H9 (cell line): ENCODE measurements at regions not wholly inside any gene's neighbourhood (a gene's known extent, or its start where the extent isn't known, plus 50 kb on each side); places are given as distances from the start of the nearest gene placed in this dataset.

ENCODE experiments used
- DNase-seq: peaks from one replicate; pipeline ENCODE4 v3.0.0-alpha.2; 2017
- H2AFZ ChIP-seq: one replicate; pipeline ENCODE4 v1.6.1; 2013; ENCODE audit warnings: mild to moderate bottlenecking, low read length, control low read depth, moderate library complexity
- H2AK5ac ChIP-seq: 2 replicates; pipeline ENCODE4 v1.6.1; 2013; ENCODE audit warnings: low read length, control low read depth, mixed read lengths; ENCODE audit not compliant: insufficient read length
- H2BK120ac ChIP-seq: one replicate; pipeline ENCODE4 v1.6.1; 2013; ENCODE audit warnings: low read depth, mild to moderate bottlenecking, low read length, control low read depth, inconsistent platforms; ENCODE audit not compliant: poor library complexity, severe bottlenecking
- H2BK12ac ChIP-seq: 2 replicates; pipeline ENCODE4 v1.6.1; 2013; ENCODE audit warnings: low read length, control low read depth, mixed read lengths, low read depth; ENCODE audit not compliant: insufficient read length
- H2BK15ac ChIP-seq: 2 replicates; pipeline ENCODE4 v1.6.1; 2013; ENCODE audit warnings: low read depth, low read length, control low read depth
- H2BK20ac ChIP-seq: one replicate; pipeline ENCODE4 v1.6.1; 2013; ENCODE audit warnings: low read depth, mild to moderate bottlenecking, low read length, control low read depth, inconsistent platforms; ENCODE audit not compliant: poor library complexity, severe bottlenecking
- H2BK5ac ChIP-seq: 2 replicates; pipeline ENCODE4 v1.6.1; 2013; ENCODE audit warnings: low read length, control low read depth, mixed read lengths; ENCODE audit not compliant: insufficient read length
- H3K14ac ChIP-seq: 2 replicates; pipeline ENCODE4 v1.6.1; 2013; ENCODE audit warnings: low read length, control low read depth; ENCODE audit not compliant: insufficient read depth
- H3K18ac ChIP-seq: 2 replicates; pipeline ENCODE4 v1.6.1; 2013; ENCODE audit warnings: low read depth, mild to moderate bottlenecking, mixed read lengths, low read length, control low read depth; ENCODE audit not compliant: insufficient read length
- H3K23ac ChIP-seq: 2 replicates; pipeline ENCODE4 v1.6.1; 2013; ENCODE audit warnings: low read length, control low read depth, mixed read lengths, low read depth; ENCODE audit not compliant: insufficient read length
- H3K23me2 ChIP-seq: 2 replicates; pipeline ENCODE4 v1.6.1; 2013; ENCODE audit warnings: low read depth, mild to moderate bottlenecking, mixed read lengths, low read length, control low read depth; ENCODE audit not compliant: insufficient read length, poor library complexity, severe bottlenecking
- H3K27ac ChIP-seq: 2 replicates; pipeline ENCODE4 v1.5.1; 2013; ENCODE audit warnings: low read length, control low read depth, mixed read lengths, low read depth; ENCODE audit not compliant: insufficient read length
- H3K27me3 ChIP-seq: 2 replicates; pipeline ENCODE4 v1.6.1; 2013; ENCODE audit warnings: low read length, control low read depth, inconsistent platforms; ENCODE audit not compliant: insufficient read depth
- H3K4ac ChIP-seq: 2 replicates; pipeline ENCODE4 v1.6.1; 2013; ENCODE audit warnings: low read depth, mild to moderate bottlenecking, control low read depth, inconsistent platforms, low read length, moderate library complexity
- H3K4me1 ChIP-seq: 2 replicates; pipeline ENCODE4 v1.6.1; 2013; ENCODE audit warnings: low read length, control low read depth, inconsistent platforms; ENCODE audit not compliant: insufficient read depth
- H3K4me2 ChIP-seq: 2 replicates; pipeline ENCODE4 v1.6.1; 2013; ENCODE audit warnings: low read length, control low read depth, mixed read lengths; ENCODE audit not compliant: insufficient read length, insufficient read depth
- H3K56ac ChIP-seq: 2 replicates; pipeline ENCODE4 v1.6.1; 2013; ENCODE audit warnings: low read depth, mild to moderate bottlenecking, mixed read lengths, low read length, control low read depth; ENCODE audit not compliant: insufficient read length
- H3K79me1 ChIP-seq: 2 replicates; pipeline ENCODE4 v1.6.1; 2013; ENCODE audit warnings: low read depth, mild to moderate bottlenecking, moderate library complexity, low read length, control low read depth, inconsistent platforms; ENCODE audit not compliant: insufficient read depth, poor library complexity, severe bottlenecking
- H3K79me2 ChIP-seq: 2 replicates; pipeline ENCODE4 v1.6.1; 2013; ENCODE audit warnings: low read length, control low read depth, inconsistent platforms; ENCODE audit not compliant: insufficient read depth
- H3K9ac ChIP-seq: 2 replicates; pipeline ENCODE4 v1.6.1; 2013; ENCODE audit warnings: low read length, control low read depth, mixed read lengths; ENCODE audit not compliant: insufficient read length; ENCODE audit errors: extremely low read depth
- H3K9me3 ChIP-seq: one replicate; pipeline ENCODE4 v1.6.1; 2013; ENCODE audit warnings: low read depth, low read length, inconsistent platforms; ENCODE audit not compliant: control insufficient read depth
- H3T11ph ChIP-seq: one replicate; pipeline ENCODE4 v1.6.1; 2013; ENCODE audit warnings: mild to moderate bottlenecking, low read length, control low read depth, inconsistent platforms
- H4K20me1 ChIP-seq: one replicate; pipeline ENCODE4 v1.6.1; 2013; ENCODE audit not compliant: control insufficient read depth, insufficient read length, insufficient read depth
- H4K5ac ChIP-seq: 2 replicates; pipeline ENCODE4 v1.6.1; 2013; ENCODE audit warnings: low read depth, mild to moderate bottlenecking, mixed read lengths, low read length, control low read depth; ENCODE audit not compliant: insufficient read length
- H4K8ac ChIP-seq: replicated peaks from 2 replicates; pipeline ENCODE4 v1.6.1; 2013; ENCODE audit warnings: low read length, control low read depth, mixed read lengths, low read depth; ENCODE audit not compliant: insufficient read length
- H4K91ac ChIP-seq: 2 replicates; pipeline ENCODE4 v1.6.1; 2013; ENCODE audit warnings: low read depth, mild to moderate bottlenecking, moderate library complexity, mixed read lengths, low read length, control low read depth; ENCODE audit not compliant: insufficient read length
- H3K27ac Mint-ChIP-seq, 3 experiments: 2 replicates in 2 of 3; 3 replicates in 1 of 3; pipeline ENCODE4 v1.8.0; 2020 to 2021; ENCODE audit warnings: mixed read lengths in 3 of 3, mild to moderate bottlenecking in 1 of 3, moderate library complexity in 1 of 3
- H3K27me3 Mint-ChIP-seq: 2 replicates; pipeline ENCODE4 v1.8.0; 2021; ENCODE audit warnings: low read depth, mild to moderate bottlenecking, moderate library complexity, mixed read lengths
- H3K36me3 Mint-ChIP-seq, 3 experiments: 2 replicates in 2 of 3; 3 replicates in 1 of 3; pipeline ENCODE4 v1.8.0; 2020 to 2021; ENCODE audit warnings: low read depth in 3 of 3, mixed read lengths in 3 of 3; ENCODE audit not compliant: insufficient read depth in 1 of 3
- H3K4me1 Mint-ChIP-seq, 2 experiments: 2 replicates each; pipeline ENCODE4 v1.8.0; 2020; ENCODE audit warnings: mixed read lengths in 2 of 2
- H3K4me3 Mint-ChIP-seq, 2 experiments: 2 replicates in 1 of 2; 3 replicates in 1 of 2; pipeline ENCODE4 v1.8.0; 2020 to 2021; ENCODE audit warnings: mild to moderate bottlenecking in 2 of 2, mixed read lengths in 2 of 2, moderate library complexity in 1 of 2
- H3K9me3 Mint-ChIP-seq, 2 experiments: 2 replicates in 1 of 2; 3 replicates in 1 of 2; pipeline ENCODE4 v1.8.0; 2020; ENCODE audit warnings: mild to moderate bottlenecking in 2 of 2, mixed read lengths in 2 of 2, moderate library complexity in 1 of 2
- CTCF ChIP-seq: fragments of 200-600 bp; sonication (generic); conservative IDR thresholded peaks from 3 replicates; pipeline ENCODE4 v1.8.0; 2021; ENCODE audit warnings: antibody characterized with exemption, mild to moderate bottlenecking
- WGBS: extraction: QIAGEN DNeasy Blood & Tissue Kit; methylation state at CpG from one replicate; pipeline ENCODE4 v1.1.7; 2013; ENCODE audit warnings: missing lambda C conversion rate, low lambda C conversion rate, mixed read lengths; ENCODE audit not compliant: insufficient read length; ENCODE audit errors: extremely low coverage; 5-methylcytosine and 5-hydroxymethylcytosine counted together

DNA sequence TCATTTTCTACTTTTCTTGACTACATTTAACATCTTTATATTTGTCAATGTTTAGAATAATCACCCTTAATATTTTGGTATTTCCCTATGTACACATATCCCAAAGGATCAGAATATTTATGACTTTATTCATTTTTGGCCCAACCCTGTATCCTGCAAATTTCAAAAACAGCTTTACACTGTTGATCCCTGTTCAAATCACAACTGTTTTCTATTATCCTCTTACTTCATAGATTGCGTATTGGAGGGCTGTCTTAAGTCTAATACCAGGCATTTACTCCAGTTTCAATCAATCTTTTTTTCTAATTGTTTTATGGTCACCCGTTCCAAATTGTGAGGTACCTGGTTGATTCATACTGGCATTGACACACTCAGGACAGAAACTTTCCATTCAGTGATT lies 107.9 kb downstream of the RPL22L1 start:
- no CpG with 5 or more reads among the region's 2 CpGs for WGBS

More for the DNA sequence above, 107.9 kb downstream of the RPL22L1 start:
- no peak overlapping the region for H3K14ac ChIP-seq
- no peak overlapping the region for H3K18ac ChIP-seq
- no peak for DNase-seq
- H3K4me2 ChIP-seq: no peak overlapping the region
- no peak overlapping the region for H4K91ac ChIP-seq
- no peak overlapping the region for H2BK120ac ChIP-seq
- H3K79me2 ChIP-seq: no peaks in the 10 kb centered on the region
- no peaks in the 10 kb centered on the region for H3K23me2 ChIP-seq
- no peak overlapping the region for H2BK20ac ChIP-seq
- no peak overlapping the region for H2BK5ac ChIP-seq
- H3K9ac ChIP-seq: no peak overlapping the region
- no peak overlapping the region for H3K23ac ChIP-seq
- no peak overlapping the region for H3T11ph ChIP-seq
- no peaks in the 10 kb centered on the region for H3K79me1 ChIP-seq
- Mint-ChIP-seq H3K4me3 (no peak overlapping the region), H3K27ac (no peak overlapping the region), H3K36me3 (no peaks in the 10 kb centered on the region), H3K4me1 (peaks cover 0 to 4% of the 10 kb centered on the region in 2 experiments; a peak in 1 of 4 replicates), H3K27me3 (no peaks in the 10 kb centered on the region), H3K9me3 (no peaks in the 10 kb centered on the region)
- H4K5ac ChIP-seq: no peak overlapping the region
- H3K27me3 ChIP-seq: no peaks in the 10 kb centered on the region
- H3K4me1 ChIP-seq: no peaks in the 10 kb centered on the region
- no peak overlapping the region for H3K27ac ChIP-seq
- no peak overlapping the region for H2BK15ac ChIP-seq
- H4K20me1 ChIP-seq: no peaks in the 10 kb centered on the region
- H3K9me3 ChIP-seq: no peaks in the 10 kb centered on the region
- H2AFZ ChIP-seq: no peak overlapping the region
- H3K56ac ChIP-seq: no peak overlapping the region
- H2AK5ac ChIP-seq: no peak overlapping the region
- H2BK12ac ChIP-seq: no peak overlapping the region
- no peak for TF ChIP-seq CTCF
- no peak overlapping the region for H3K4ac ChIP-seq
- no peak overlapping the region for H4K8ac ChIP-seq
